Motor neuron (in vitro differentiated cells): ENCODE measurements at regions not wholly inside any gene's neighbourhood (a gene's known extent, or its start where the extent isn't known, plus 50 kb on each side); places are given as distances from the start of the nearest gene placed in this dataset.
"Not testable (repeated sequence)": the region's sequence is repeated elsewhere in the genome, so short reads cannot be mapped to it uniquely, and the experiment has no call there.

Experiments
- ATAC-seq, 8 experiments: fragments of 200-7000 bp; cut with Tn5 transposase; replicated peaks in 6 of 8; 2 replicates each; pipeline ENCODE4 v1.8.0; 2021; ENCODE audit warnings: mild to moderate bottlenecking in 8 of 8, moderate library complexity in 8 of 8
- H3K27ac ChIP-seq, 2 donors: fragments of 250-450 bp; sonication (Bioruptor Pico); 2 replicates each; pipeline ENCODE4 v1.9.0; 2021; ENCODE audit warnings: antibody characterized with exemption in 2 of 2, mild to moderate bottlenecking in 2 of 2, moderate library complexity in 1 of 2
- H3K4me1 ChIP-seq, 2 donors: fragments of 250-450 bp; sonication (Bioruptor Pico); replicated peaks in 1 of 2; 2 replicates each; pipeline ENCODE4 v1.6.1; 2021; ENCODE audit warnings: antibody characterized with exemption in 2 of 2, mild to moderate bottlenecking in 2 of 2, moderate library complexity in 1 of 2
- H3K4me3 ChIP-seq, 5 donors: fragments of 250-450 bp; sonication (Bioruptor Pico); 2 replicates each; pipeline ENCODE4 v1.9.0; 2021; ENCODE audit warnings: antibody characterized with exemption in 5 of 5, mild to moderate bottlenecking in 5 of 5, moderate library complexity in 4 of 5
- WGBS, 10 experiments: fragments of 450-650 bp; shearing (Covaris generic); methylation state at CpG; one replicate each; pipeline ENCODE4 v1.0.0; 2022; 5-methylcytosine and 5-hydroxymethylcytosine counted together
- in situ Hi-C, 9 experiments: fragments of 400-800 bp; cut with MboI; loops; one replicate each; pipeline ENCODE4 v1.15.0; 2021; ENCODE audit warnings: low sequenced_read_pairs in 9 of 9, low pct_unique_long_range_greater_than_20kb in 2 of 9; ENCODE audit not compliant: unreplicated experiment in 9 of 9

GRCh38 chr20:1845163-1845523, 50.1 kb upstream of the SIRPA start:
- peak in 1 of 8 experiments; percentile 30 for ATAC-seq
- Histone ChIP-seq H3K4me1 (no peaks in the 10 kb centered on the region), H3K4me3 (no peak overlapping the region), H3K27ac (no peak overlapping the region)
- in situ Hi-C loops = no loop called here
- WGBS, 10 experiments = 0 to 78% (median 13%) methylated on average over 1 of the region's 1 CpG; no CpG with 5 or more reads in 4 of the 10 experiments

- WGBS, 10 experiments = 0 to 77% (median 58%) methylated on average over 1 to 10 of the region's 10 CpGs; no CpG with 5 or more reads in 3 of the 10 experiments
- H3K4me1 ChIP-seq = no peaks in the 10 kb centered on the region
- in situ Hi-C loops = no loop called here
- peak in 3 of 8 experiments; percentile 49 to 63 (median 62) for ATAC-seq
- H3K27ac ChIP-seq = no peak overlapping the region
- H3K4me3 ChIP-seq = no peak overlapping the region
Observed at GRCh38 chr20:1844325-1845162, 50.7 kb upstream of the SIRPA start.

DNA sequence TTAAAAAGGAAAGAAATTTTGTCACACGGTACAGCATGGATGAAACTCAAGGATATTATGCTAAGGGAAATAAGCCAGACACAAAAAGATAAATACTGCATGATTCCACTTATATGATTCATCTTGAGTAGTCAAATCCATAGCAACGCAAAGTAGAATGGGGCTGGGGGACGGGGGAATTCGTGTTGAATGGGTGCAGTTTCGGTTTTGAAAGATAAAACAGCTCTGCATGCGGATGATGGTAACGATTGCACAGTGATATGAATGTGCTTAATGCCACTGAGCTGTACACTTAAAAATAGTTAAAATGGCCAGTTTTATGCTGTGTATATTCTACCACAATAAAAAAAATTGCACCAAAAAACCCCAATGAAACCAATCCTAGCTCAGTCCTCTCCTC, 52.9 kb upstream of the SIRPA start:
- H3K27ac ChIP-seq = no peak overlapping the region
- peaks cover 7 to 8% of the 10 kb centered on the region in 2 donors for H3K4me1 ChIP-seq
- WGBS, 10 experiments = 40 to 100% (median 90%) methylated on average over 1 to 7 of the region's 7 CpGs; no CpG with 5 or more reads in 2 of the 10 experiments

GRCh38 chr20:1841554-1842140, 53.6 kb upstream of the SIRPA start:
- no peak overlapping the region for H3K4me3 ChIP-seq
- WGBS, 10 experiments = 17 to 100% (median 61%) methylated on average over 1 to 6 of the region's 6 CpGs; no CpG with 5 or more reads in 2 of the 10 experiments
- no peak for ATAC-seq
- in situ Hi-C loops = no loop called here
- peaks cover 7 to 8% of the 10 kb centered on the region in 2 donors for H3K4me1 ChIP-seq
- H3K27ac ChIP-seq = no peak overlapping the region

More for the DNA sequence above, 52.9 kb upstream of the SIRPA start:
- no peak for ATAC-seq
- no peak overlapping the region for H3K4me3 ChIP-seq
- in situ Hi-C loops = no loop called here

- no peak overlapping the region for H3K27ac ChIP-seq
- in situ Hi-C loops = no loop called here
- H3K4me3 ChIP-seq = no peak overlapping the region
- peak in 1 of 8 experiments; percentile 28 for ATAC-seq
- peaks cover 7 to 8% of the 10 kb centered on the region in 2 donors for H3K4me1 ChIP-seq
- 17 to 92% (median 70%) methylated on average over 1 to 6 of the region's 7 CpGs; no CpG with 5 or more reads in 3 of the 10 experiments for WGBS, 10 experiments
Observed at GRCh38 chr20:1840817-1841553, 54.2 kb upstream of the SIRPA start.

DNA sequence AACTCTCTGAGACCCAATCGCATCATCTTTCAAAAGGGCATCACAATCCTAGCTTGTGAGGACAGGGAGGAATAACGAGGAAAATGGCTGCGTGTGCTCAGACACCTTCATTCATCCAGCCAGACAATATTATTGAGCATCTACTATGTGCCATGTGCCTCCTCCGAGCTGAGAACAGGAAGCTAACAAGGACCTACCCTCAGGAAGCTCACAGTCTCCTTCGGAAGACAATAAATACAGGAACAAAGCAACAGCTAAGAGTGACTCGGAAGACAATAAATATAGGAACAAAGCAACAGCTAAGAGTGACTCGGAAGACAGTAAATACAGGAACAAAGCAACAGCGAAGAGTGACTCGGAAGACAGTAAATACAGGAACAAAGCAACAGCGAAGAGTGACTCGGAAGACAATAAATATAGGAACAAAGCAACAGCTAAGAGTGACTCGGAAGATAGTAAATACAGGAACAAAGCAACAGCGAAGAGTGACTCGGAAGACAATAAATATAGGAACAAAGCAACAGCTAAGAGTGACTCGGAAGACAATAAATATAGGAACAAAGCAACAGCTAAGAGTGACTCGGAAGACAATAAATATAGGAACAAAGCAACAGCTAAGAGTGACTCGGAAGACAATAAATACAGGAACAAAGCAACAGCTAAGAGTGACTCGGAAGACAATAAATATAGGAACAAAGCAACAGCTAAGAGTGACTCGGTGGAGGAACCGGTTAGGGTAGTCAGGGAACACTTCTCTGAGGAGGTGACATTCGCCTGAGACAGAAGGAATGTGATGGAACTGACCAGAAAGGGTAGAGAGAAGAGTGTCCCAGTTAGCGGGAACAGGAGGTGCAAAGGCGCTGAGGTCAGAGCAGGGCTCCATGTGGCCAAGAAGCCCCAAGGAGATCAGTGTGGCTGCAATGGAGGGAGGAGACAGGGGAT, 55.6 kb upstream of the SIRPA start:
- H3K4me3 ChIP-seq, in situ Hi-C loops, ATAC-seq, H3K27ac ChIP-seq: not testable (repeated sequence)
- 45 to 100% (median 77%) methylated on average over 2 to 20 of the region's 23 CpGs for WGBS, 10 experiments
- peaks cover 7 to 11% of the 10 kb centered on the region in 2 donors for H3K4me1 ChIP-seq

- peaks cover 7 to 16% of the 10 kb centered on the region in 2 donors for H3K4me1 ChIP-seq
- no peak overlapping the region for H3K27ac ChIP-seq
- H3K4me3 ChIP-seq = no peak overlapping the region
- WGBS, 10 experiments = 0 to 70% (median 16%) methylated on average over 2 to 6 of the region's 6 CpGs; no CpG with 5 or more reads in 5 of the 10 experiments
- peak in 5 of 8 experiments; percentile 39 to 85 (median 71) for ATAC-seq
- in situ Hi-C loops = no loop called here
Observed at GRCh38 chr20:1838556-1839279, 56.5 kb upstream of the SIRPA start.

DNA sequence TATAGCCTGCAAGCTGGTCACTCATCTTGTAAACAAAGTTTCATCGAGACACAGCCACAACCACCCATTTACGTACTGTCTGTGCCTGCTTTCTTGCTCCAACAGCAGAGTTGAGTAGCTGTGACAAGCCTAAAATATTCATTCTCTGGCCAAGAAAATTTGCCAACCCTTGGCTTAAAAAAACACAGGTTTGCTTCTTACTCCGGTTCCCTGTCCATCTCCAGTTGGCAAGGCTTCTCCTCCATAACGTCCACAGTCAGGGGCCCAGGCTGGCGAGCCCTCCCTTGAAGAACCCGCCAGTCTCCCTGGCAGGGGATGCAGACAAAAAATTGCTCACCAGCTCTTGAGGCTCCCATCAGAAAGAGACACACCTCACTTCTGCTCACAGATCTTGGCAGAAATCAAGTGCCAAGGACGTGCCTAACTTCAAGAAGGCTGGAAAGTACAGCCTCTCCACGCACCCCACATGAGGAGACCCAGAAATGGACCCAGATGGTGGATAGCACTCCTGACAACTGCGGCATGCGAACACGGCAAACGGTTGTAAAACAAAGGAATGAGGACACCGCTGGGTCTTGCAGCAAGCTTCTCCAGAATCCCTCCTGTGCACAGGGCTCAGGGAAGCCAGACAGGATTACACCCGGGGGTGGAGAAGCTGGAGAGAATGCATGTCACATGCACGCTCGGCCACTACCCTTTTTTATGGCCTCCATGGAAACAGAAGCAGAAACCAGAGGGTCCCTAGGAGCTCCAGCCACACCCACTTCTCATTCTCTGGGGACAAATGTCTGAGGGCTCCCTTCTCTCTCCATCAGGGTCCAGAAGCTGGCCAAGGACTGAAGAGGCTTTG, 59.8 kb upstream of the SIRPA start:
- no peak overlapping the region for H3K27ac ChIP-seq
- in situ Hi-C loops = no loop called here
- 16 to 90% (median 58%) methylated on average over 2 to 16 of the region's 16 CpGs; no CpG with 5 or more reads in 1 of the 10 experiments for WGBS, 10 experiments
- H3K4me3 ChIP-seq = no peak overlapping the region
- peak in 4 of 8 experiments; percentile 18 to 46 (median 26) for ATAC-seq
- H3K4me1 ChIP-seq = peaks cover 7 to 19% of the 10 kb centered on the region in 2 donors

GRCh38 chr20:1833728-1834726, 61.2 kb upstream of the SIRPA start:
- no peak overlapping the region for H3K4me3 ChIP-seq
- H3K4me1 ChIP-seq = peaks cover 7 to 19% of the 10 kb centered on the region in 2 donors
- WGBS, 10 experiments = 51 to 100% (median 83%) methylated on average over 1 to 4 of the region's 4 CpGs; no CpG with 5 or more reads in 5 of the 10 experiments
- ATAC-seq = no peak
- H3K27ac ChIP-seq = no peak overlapping the region
- in situ Hi-C loops = no loop called here

- peaks cover under 1 to 16% of the 10 kb centered on the region in 2 donors for H3K4me1 ChIP-seq
- in situ Hi-C loops = no loop called here
- 69 to 100% (median 91%) methylated on average over 1 to 4 of the region's 4 CpGs; no CpG with 5 or more reads in 4 of the 10 experiments for WGBS, 10 experiments
- H3K27ac ChIP-seq = no peak overlapping the region
- no peak overlapping the region for H3K4me3 ChIP-seq
- no peak for ATAC-seq
Observed at GRCh38 chr20:1833216-1833615, 62.0 kb upstream of the SIRPA start.
